ENCODE measurements at regions not wholly inside any gene's neighbourhood (a gene's known extent, or its start where the extent isn't known, plus 50 kb on each side); places are given as distances from the start of the nearest gene placed in this dataset.
A peak's percentile ranks its signal among the peaks of the same experiment; 100 is the strongest.

DNA sequence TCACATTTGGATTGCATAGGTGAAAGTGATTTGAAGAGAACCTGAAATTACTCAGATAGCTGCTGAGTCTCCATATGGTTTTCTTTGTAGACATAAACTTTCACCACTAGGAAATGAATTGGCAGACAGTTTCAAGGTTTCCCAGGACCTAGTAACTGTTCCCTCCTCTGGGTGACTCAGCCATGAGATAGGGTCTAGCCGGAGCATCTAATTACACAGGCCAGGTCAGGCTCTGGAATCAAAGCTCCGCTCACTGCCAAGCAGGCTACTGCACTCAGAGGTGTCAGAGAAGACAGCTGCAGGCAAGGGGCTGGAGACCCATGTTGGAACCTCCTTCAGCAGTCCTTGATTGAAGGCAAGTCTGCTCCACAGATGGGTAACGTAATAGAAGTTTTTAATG, 429.2 kb downstream of the TNS1 start:
- DNase-seq, result no peak

DNA sequence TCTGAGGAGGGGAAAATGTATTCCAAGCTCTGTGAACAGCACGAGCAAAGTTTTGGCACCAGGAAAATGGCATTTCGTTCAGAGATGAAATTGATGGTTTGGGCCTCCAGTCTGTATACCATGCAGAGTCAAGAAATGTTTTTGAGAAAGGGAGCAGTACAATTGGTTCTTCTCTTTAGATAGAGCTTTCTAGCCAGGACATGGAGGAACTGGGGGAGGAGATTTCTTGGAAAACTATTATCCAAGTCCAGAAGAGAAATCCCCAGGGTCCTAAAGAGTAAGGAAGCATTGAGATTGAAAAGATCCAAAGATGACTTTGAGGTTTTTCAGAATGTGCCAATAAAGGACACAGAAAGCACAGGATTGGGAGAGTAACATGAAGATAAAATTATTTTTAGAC, 432.4 kb downstream of the TNS1 start:
- no peak for DNase-seq

DNA sequence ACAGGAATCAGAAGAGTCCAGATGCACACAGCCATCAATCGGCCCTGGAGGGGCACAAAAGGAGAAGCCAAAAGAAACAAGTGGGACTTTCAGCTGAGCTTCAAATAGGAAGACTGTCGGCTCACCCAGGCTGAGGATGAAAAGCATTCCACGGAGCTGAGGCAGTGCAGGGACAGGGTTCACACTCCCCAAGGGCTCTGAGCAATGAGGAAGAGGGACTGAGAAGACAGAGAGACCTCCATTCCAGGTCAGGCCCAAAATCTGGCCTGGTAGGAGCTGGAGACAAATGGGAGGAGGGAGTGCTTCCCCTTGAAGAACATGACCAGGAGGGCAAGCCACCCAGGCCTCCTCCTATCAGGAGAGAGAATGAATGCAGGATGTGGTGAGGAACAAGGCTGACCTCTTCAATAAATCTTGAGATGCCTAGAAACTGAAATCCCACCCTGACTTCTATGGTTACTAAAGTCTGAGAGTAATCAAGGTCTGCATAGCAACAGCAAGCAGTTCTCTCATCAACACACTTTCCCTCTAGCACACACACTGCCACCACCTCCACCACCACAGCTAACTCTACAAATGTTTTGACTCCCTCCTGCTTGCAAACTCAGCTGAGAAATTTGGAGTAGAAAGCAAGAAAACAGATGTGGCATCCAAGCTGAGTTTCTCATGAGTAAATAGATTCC, 434.4 kb downstream of the TNS1 start:
- no peak for DNase-seq

DNA sequence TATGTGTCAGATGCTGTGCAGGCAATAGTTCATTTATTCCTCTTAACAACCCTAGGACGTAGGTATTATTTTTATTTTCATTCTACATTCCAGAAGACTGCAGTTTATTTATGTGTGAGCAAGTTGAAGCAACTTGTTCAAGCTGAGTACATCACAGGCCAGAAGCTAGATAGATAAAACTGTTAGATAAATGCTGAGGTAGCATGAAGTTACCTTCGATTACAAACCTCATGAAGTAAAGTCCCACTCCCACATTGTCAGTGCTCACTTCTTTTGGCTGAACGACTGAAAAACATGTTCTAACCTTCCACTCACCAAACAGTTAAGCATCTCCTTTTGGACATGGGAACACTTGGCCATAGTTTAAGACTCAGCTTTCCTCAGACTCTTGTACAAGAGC, 439.2 kb downstream of the TNS1 start:
- no peak for DNase-seq

DNA sequence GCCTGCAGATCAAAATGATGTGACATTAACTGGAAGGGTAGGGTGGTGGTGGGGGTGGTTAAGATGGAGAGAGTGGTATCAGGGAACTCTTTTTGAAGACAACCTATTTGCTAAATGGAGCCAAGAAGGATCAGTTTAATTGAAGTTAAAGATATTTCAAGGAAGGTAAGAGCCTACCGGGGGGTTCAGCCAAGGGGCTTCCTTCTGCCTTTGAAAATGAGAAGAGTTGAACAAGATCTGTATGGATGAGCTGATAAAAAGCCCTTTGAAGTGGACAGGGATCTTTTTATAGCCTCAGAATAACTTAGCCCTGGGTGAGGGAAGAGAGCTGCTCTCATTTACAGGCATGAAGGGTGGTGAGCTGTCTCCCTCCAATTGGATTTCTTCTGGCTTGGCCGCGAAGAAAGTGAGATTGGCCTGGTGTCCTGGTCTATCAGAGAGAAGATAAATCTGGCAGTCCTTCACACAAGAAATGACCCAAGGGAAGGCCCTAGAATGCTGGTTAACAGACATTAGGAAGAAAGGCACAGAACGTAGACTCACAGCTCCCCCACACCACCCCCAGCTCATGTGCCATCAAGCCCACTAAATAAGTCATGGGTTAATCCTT, 439.8 kb downstream of the TNS1 start:
- DNase-seq, result no peak

DNA sequence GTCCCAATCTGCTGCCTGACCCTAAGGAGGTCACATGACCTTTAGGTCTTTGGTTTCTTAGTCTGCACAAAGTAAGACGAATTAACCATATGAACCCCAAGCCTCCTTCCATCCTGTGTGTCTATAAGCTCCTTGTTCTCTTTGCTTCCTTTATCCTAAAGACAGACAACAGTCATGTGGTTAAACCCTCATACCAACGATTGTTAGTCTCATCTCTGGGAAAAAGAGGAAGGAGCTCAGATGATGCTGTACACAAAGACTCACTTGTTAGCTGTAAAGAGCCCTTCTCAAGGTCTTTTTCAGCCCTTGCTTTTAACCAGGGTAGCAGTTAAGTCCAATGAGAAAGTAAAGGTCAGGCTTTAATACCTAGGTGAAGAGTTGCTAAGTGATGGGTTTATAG, 443.7 kb downstream of the TNS1 start:
- DNase-seq, result peak; percentile 25 to 64 (median 46)

DNA sequence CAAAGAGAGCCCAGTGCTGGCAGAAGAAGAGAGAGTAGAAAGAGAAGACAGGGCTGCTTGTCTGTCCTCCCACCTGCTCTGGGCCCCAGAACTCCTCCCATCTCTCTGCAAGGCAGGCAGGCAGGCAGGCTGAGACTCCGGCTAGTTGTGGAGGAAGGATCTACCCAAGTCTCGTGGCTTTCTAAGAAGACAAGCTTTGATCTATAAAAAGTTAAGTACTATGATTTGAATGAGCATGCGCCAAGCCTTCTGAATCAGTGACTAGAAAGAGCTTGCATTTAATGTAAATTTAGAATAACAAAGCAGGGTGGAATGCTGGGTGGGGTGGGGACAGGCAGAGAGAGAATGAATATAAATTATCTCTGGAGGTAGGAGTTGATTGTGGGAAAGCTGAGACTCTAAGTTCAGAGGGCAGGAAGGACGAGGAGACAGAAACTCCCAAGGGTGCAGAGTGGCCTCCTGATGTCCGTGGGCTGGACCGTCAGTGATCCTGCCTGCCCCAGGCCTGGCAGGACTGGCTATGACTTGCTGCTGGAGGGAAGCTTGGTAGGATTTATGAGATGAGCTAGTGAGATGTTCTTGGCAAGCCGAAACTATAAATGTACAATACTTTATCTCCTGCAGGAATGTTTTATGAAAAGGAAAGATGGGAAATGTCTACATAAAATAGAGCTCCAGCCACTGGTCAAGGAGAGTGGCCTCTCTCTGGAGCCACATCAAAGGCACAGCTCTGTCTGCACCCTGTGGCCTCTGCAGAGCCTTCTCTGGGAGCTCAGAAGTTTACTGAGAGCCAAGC, 447.5 kb downstream of the TNS1 start:
- no peak for DNase-seq

DNA sequence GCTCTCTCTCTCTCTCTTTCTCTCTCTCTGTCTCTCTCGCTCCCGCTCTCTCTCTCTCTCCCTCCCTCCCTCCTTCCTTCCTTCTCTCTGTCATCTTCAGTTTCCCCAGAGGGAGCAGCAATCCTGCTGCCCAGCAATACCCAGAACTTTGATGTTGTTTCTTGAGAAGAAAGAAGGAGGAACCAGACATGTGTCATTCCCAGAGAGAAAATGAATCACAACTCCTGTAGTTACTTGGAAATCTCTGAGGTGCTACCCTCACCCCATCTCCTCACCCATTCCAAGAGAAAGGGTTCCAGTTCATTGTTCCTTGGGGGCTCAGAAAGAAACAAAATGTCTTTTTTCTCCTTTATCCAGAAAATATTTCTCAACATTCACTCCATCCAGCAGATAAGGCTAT, 449.1 kb downstream of the TNS1 start:
- DNase-seq, result no peak

DNA sequence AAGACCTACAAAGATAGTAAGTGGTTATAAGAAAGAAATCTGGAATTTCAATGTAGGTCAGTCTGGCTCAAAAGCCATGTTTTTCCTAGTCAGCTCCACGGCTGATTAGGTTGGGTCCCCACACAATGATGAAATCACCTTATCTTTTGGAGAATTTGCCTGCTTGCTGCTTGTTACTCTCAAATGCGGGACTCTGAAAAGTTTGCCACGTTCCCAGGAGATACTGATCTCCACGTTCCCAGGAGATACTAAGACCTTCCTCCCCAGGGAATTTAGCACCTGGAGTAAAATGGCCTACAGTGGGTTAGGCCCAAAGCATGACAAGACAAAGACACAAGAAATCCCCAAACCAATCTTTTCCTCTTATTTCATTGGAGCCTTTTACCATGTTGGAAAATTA, 449.6 kb downstream of the TNS1 start:
- no peak for DNase-seq

DNA sequence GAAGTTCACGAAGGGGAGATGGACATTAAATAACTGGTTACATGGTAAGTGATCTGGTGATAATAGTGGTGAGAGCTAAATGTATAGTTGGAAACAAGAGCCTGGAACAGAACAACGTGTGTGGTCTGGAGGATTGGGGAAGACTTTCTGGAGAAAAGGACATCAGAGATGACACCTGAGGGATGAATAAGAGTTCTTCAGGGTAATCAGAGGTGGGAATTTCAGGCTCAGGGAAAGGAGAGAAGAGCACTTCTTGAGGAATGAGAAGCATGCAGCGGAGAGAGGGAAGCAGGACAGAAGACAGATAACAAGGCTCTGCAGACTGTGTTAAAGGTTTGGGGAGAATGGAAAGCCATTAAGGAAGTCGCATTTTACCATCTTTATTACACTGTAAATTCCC, 450.7 kb downstream of the TNS1 start:
- no peak for DNase-seq

DNA sequence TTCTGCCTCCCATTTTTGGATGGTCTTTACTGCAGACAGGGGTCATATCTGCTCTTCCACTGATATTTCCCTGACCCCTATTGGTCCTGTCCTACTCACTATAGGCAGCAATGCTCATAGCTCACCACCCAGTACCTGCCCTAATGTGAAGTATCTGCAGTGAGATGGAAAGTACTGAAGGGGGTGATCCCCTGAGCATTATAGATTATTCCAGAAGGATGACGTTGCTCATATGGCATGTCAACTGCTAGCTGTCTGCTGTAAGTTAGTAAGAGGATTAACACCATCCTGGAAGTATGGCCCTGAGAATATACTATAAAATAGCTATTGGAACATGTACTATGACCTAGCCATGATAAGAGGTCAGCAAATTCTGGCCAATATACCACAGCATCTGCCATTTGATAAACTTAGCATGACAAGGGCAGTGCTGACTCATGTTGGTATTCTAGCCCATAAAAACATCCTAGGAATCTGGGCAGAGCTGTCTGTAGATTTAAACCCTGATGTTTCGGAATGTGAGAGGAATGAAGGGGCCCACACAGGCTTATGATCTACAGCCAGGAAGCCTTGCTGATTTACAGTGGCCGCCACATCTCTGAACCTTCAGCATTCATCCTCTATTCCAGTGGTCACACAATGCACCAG, 451.4 kb downstream of the TNS1 start:
- DNase-seq, result no peak

DNA sequence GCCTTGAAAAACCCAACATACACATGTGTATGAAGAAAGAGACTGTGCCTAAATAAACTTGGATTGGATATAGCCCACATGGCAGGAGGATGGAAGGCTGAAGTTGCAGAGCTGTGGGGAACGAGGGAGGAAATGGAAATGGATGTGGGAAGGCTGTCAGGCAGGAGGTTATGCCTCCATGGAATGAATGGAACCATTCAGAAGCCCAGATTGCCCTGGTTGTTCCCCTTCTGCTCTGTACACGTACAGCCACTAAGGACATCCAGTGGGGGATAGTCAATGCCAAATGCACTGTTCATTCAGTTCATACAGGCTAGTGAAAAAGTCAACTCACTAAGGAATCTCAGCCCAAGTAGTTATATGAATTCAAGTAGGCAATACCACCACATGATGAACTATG, 463.7 kb downstream of the TNS1 start:
- DNase-seq, result no peak

DNA sequence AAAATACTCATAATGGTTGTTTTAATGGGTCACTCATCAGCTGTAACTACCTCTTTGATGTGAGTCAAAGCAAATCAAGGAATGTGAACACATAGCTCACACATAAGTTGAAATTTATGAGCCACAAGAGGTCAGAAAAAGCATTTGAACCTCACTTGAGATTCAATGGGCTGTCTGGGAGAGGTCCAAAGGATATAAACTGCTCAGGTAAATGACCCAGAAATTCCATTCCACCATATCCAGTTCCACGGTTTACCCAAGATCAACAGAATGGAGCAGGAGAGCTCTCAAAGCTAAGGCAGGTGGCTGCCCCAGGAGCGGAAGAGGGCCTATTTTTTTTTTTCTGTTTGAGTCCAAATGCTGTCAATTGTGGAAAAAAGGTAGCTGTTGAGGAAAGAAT, 464.1 kb downstream of the TNS1 start:
- no peak for DNase-seq

DNA sequence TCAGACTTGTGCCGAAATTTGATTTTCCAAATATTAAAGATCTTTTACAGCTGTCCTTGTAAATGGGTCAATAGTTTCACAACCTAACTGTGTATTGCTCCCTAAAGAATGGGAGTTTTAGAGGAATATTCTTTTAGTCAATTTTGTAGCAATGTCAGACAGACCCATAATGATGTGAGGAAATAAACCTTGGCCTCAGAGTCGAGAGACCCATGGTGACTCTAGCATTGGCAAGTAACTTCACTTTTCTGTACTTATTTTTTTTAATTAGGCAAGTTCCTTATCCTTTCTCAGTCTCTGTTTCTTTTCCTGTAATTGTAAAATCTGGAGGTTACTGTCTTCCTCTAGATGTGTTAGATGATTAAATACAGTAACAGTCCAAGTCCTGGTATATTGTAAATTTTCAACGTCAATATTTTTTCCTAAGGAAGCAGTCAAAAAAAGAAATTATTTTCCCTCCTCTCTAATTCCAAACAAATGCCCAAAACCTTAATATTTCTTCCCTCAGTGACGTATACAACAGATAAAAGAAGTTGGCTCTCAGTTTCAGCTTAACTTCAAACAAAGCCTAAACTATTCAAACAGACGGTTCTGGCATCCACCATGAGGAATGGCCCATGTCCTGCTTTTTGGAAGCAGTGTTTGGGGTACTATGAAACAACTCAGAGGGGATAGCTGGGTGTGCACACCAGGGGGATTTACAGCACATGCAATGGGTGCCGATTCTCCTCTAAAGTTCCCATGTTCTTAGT, 466.7 kb downstream of the TNS1 start:
- peak in 1 of 4 experiments; percentile 12 for DNase-seq

DNA sequence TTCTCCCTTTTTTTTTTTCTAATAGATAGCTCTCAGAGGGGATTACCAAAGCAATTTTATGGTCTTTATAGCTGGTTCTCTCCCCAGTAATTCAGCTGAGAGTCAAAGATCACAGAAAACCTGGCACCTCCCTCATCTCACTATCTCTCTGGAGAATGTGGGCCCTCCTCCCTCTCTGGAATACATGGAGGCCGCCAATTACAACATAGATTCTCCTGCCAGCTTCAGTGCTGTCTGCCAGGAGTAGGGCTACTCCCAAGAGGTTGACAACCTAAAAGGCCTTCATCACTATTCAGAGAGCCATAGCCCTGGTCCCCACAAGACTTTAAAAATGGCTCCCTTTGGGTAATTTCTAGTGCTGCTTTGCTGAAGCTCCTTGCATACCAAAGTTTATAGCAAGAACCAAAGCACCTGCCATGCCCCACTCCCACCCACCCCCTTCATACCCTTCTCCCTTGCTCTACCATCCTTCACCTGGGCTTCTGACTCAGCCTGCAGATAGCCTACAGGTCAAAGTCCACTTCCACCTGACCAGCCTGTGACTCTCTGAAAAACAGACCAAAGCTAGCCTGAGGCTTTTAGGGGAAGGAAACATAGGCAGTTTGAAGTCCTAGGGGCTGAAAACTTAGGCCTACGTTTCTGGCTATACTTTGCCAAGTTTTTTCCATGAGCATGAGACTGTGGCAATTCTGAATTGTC, 472.3 kb downstream of the TNS1 start:
- no peak for DNase-seq

DNA sequence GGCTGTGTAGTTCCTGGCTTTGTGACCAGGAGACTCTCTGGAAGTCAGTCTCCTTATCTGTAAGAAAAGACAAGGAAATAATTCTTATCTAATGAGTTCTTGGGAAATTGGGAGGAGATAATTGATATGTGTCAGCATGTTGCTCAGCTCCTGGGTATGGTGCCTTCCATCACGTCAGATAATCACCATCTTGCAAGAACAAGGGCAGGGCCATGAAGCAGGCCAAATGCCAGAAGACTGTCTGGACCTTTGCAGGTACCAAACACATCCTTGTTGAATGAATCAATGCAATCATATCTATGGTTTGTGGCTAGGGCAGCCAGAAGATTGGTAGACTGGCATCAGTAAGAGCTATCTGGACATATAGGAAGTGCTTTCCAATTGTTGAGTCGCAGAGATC, 473.5 kb downstream of the TNS1 start:
- no peak for DNase-seq

DNA sequence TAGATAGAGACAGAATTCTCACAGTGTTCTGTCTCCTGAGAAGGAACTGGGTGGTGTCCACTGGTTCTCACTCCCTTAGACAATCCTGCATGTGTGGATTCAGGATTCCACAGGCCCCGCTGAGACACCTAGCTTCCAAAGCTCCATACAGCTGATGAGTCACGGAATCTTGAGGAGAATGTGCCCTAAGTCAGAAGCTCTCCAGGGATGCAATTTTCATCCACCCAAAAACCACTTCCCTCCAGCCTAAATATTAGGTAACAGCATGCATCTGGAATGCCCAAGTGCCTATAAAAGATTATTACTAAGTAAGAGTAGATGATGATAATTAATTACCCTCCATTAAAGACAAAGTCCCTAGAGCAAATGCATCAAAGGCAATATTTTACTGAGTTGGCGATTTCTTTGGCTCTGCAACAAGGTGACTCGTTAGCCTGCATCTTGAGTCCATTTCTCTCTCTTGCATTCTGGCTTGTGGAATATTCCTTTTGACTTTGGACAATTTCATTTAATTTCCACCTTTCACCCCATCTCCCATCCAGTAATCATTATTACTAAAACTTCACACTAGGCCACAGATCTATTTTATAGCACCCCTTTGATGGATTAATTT, 475.1 kb downstream of the TNS1 start:
- no peak for DNase-seq

DNA sequence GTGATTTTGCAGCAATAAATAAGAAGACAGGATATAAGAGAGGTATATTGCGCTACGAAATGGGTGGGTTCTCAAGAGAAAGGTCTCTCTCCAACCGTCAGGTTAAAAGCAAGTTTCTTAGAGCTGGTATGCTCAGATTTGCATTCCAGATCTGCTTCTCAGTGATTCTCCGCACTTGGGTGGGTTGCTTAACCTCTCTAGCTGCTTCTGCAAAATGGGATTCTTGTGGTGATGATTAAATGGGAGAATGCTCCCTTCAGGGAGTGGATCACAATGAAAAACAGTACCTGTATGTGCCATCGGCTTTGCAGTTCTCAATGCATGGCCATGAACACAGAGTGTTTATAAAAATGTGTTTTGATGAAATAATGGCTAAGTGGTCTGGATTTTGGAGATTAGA, 477.7 kb downstream of the TNS1 start:
- no peak for DNase-seq

DNA sequence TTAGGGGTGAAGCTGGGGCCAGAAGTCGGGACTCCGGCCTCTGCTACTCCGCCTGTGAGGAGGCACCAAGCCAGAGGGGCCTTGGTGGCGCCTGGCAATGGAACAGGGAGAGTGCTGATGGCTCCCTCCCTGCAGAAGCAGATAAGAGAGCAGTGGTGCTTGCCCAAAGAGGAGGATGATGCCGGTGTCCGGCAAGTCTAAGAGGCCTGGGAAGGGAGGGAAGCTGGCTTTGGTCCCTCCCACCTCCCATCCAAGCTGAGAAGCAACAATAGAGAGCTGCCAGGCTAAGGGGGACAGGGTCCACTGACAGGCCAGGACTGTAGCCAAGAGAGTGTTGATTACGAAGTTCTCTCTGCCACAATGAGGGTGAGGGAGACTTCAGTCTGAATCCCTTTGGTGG, 479.5 kb downstream of the TNS1 start:
- no peak for DNase-seq

DNA sequence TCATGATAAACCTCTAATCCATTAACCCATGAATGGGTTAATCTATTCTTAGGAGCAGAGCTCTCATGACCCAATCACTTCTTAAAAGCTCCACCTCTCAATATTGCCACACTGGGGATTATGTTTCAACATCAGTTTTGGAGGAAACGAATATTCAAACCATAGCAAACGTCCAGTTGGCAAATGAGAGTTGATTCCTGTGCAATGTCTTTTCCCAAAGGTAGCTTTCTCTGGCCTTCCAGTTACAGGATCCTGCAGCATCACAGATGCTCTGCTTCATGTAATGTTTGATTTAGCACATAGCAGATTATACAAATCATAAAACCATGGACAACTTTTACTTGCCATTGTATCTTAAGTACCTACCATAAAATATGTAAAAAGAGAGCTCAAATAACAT, 481.0 kb downstream of the TNS1 start:
- peak; percentile 11 to 58 (median 35) for DNase-seq

DNA sequence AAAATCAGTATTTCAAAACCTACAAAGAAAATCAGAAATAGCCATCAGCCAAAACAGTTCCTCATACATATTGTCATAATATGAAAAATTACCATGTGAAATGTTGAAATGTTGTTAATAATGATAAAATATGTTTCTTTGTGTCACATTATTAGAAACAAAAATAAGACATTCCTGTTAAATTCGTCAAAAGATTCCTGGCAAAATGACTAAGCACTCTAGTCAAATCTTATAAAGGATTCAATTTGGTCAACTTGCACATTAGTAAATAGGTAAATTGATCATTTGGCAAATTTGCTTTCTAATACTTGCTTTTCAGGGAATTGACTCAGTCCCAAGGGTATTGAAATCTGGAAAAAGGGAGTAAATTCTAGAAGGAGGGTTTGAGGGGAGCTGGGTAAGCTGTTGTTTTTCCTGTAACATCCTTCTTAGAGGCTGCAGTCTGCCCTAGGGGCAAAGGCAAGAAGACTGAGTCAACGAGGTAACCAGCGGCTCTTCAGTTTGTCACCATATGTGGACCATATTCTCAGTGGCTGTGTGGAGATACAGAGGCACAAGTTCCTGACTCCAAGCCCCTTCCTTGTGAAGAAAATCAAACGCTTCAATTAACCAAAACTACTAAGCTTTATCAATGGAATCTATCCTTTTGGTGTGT, 482.3 kb downstream of the TNS1 start:
- no peak for DNase-seq
